Lung (tissue), 11 donors: ENCODE measurements at regions not wholly inside any gene's neighbourhood (a gene's known extent, or its start where the extent isn't known, plus 50 kb on each side); places are given as distances from the start of the nearest gene placed in this dataset.

Experiments used
- ATAC-seq: fragments of 200-7000 bp; cut with Tn5 transposase; one replicate; pipeline ENCODE4 v1.9.1; 2020; ENCODE audit warnings: moderate number of reproducible peaks; ENCODE audit not compliant: insufficient read depth, low FRiP score
- DNase-seq, 3 donors: peaks; one replicate each; pipeline ENCODE4 v3.0.0-alpha.2; 2013 to 2017
- H3K27ac ChIP-seq, 2 donors: one replicate each; pipeline ENCODE4 v1.5.1; 2013; ENCODE audit warnings: mild to moderate bottlenecking in 2 of 2, moderate library complexity in 2 of 2, control low read depth in 1 of 2, inconsistent platforms in 1 of 2, low read depth in 1 of 2, low read length in 1 of 2
- H3K27me3 ChIP-seq, 3 donors: one replicate each; pipeline ENCODE4 v1.5.1; 2013; ENCODE audit warnings: low read length in 2 of 3; ENCODE audit not compliant: control insufficient read depth in 3 of 3, insufficient read depth in 3 of 3
- H3K36me3 ChIP-seq, 4 donors: one replicate each; pipeline ENCODE4 v1.5.1; 2013; ENCODE audit warnings: low read length in 4 of 4, mild to moderate bottlenecking in 1 of 4, moderate library complexity in 1 of 4; ENCODE audit not compliant: control insufficient read depth in 4 of 4, insufficient read depth in 4 of 4
- H3K4me1 ChIP-seq, 5 donors: one replicate each; pipeline ENCODE4 v1.5.1; 2013; ENCODE audit warnings: low read length in 5 of 5, mild to moderate bottlenecking in 2 of 5, moderate library complexity in 1 of 5; ENCODE audit not compliant: control insufficient read depth in 5 of 5, insufficient read depth in 5 of 5
- H3K4me3 ChIP-seq: one replicate; pipeline ENCODE4 v1.5.1; 2013; ENCODE audit warnings: mild to moderate bottlenecking, control low read depth, moderate library complexity
- H3K9ac ChIP-seq, 2 donors: one replicate each; pipeline ENCODE4 v1.5.1; 2013; ENCODE audit warnings: low read length in 2 of 2, control low read depth in 1 of 2; ENCODE audit not compliant: insufficient read depth in 1 of 2
- H3K9me3 ChIP-seq, 4 donors: one replicate each; pipeline ENCODE4 v1.5.1; 2013; ENCODE audit warnings: low read length in 3 of 4, mild to moderate bottlenecking in 1 of 4, moderate library complexity in 1 of 4; ENCODE audit not compliant: control insufficient read depth in 4 of 4, insufficient read depth in 3 of 4
- WGBS, 2 donors: extraction: QIAGEN DNeasy Blood & Tissue Kit; methylation state at CpG; one replicate each; pipeline ENCODE4 v1.1.7; 2013; 5-methylcytosine and 5-hydroxymethylcytosine counted together
- TF ChIP-seq, protein P1 (sequence below): IDR thresholded peaks from 2 replicates; pipeline ENCODE4 v1.5.1; 2012; ENCODE audit warnings: mild to moderate bottlenecking; ENCODE audit errors: control extremely low read depth, extremely low read depth
- donor health status: control.
- donor health status: control.
- donor health status: Bipolar disorder and iron deficiency.
- donor health status: healthy.
- donor health status: DM: yes; HTN: yes; CAD: no.

DNA sequence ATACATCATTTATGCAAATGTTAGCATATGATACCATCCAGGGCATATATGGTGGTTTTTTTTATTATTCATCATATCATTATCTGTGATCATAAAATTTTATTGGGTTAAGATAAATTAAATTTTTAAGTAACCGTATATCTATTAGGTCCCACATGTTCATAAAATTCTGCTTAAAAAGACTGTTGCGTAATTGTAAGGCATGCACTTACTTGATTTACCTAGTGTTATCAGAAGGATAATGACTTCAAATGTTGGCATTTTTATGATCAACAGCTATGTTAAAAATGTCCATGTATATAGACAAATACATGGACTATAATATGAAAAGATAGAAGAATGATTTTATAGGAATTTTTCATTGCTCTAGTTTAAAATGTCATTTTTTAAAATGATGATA lies 1625.5 kb upstream of the CELF4 start:
- DNase-seq (no peak), ATAC-seq (no peak)
- Histone ChIP-seq H3K36me3 (no peaks in the 10 kb centered on the region), H3K9me3 (no peaks in the 10 kb centered on the region), H3K4me3 (no peak overlapping the region), H3K27ac (no peak overlapping the region), H3K4me1 (no peaks in the 10 kb centered on the region), H3K27me3 (no peaks in the 10 kb centered on the region), H3K9ac (no peak overlapping the region)
- WGBS, 2 donors = 94 to 95% methylated on average over 2 of the region's 2 CpGs
- TF ChIP-seq, protein P1, sequence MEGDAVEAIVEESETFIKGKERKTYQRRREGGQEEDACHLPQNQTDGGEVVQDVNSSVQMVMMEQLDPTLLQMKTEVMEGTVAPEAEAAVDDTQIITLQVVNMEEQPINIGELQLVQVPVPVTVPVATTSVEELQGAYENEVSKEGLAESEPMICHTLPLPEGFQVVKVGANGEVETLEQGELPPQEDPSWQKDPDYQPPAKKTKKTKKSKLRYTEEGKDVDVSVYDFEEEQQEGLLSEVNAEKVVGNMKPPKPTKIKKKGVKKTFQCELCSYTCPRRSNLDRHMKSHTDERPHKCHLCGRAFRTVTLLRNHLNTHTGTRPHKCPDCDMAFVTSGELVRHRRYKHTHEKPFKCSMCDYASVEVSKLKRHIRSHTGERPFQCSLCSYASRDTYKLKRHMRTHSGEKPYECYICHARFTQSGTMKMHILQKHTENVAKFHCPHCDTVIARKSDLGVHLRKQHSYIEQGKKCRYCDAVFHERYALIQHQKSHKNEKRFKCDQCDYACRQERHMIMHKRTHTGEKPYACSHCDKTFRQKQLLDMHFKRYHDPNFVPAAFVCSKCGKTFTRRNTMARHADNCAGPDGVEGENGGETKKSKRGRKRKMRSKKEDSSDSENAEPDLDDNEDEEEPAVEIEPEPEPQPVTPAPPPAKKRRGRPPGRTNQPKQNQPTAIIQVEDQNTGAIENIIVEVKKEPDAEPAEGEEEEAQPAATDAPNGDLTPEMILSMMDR = no peak

DNA sequence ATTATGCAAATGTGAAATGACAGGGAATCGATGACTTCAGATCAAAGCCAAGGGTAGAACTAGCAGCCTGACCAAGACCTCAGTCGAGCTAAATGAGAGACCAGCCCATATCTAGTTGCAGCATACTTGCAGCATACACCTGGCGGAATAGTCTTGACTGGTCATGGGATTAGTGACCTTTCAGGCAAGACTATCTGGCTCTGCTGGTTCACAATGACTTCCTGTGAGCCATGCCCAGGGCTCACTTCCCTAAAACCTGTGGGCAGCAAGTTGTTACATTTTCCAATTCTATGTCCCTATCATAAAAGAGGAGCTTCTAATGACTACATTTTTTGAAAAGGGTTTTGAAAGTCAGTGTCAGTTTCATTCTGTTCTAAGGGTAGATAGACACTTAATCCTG lies 1624.9 kb upstream of the CELF4 start:
- Histone ChIP-seq H3K27ac (no peak overlapping the region), H3K27me3 (no peaks in the 10 kb centered on the region), H3K36me3 (no peaks in the 10 kb centered on the region), H3K9ac (no peak overlapping the region), H3K9me3 (no peaks in the 10 kb centered on the region), H3K4me3 (no peak overlapping the region), H3K4me1 (no peaks in the 10 kb centered on the region)
- TF ChIP-seq, protein P1 = no peak
- ATAC-seq = no peak
- WGBS, 2 donors = 69 to 74% methylated on average over 3 of the region's 3 CpGs
- DNase-seq = no peak

DNA sequence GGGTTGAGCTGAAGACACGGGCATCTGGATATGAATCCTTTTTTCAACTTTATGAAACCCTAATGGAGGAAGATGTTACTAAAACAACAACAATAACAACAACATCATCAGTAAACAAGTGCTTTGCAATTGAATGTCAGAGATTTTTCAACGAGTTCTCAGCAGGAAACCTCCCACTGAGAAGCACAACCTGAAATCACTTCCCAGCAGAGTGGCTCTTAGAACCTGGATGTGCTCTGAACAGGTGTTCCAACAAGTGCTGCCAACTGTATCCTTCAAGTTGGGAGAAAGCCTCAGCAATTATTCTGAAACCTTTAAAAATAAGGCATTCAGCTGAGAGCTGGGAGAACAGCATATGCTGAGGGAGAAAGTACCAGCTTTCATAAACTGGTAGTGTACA lies 1622.7 kb upstream of the CELF4 start:
- no peaks in the 10 kb centered on the region for H3K9me3 ChIP-seq

DNA sequence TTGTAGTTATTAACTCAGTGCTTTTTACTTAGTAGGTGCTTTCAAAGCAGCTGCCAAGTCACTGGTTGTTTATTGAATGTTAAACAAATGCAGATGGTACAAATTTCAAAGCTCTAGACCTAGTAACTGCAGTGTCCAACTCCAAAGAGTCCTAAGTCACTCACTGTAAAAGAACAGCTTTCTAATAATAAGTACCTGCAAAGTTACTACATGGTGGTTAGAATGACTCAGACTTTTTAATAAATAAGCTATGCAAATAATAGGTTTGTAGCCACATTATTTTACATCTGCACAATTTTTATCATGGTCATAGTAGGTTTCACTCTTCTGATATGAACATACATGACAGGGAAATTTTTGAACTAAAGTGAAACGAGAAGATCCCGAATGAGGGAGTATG lies 1620.4 kb upstream of the CELF4 start:
- DNase-seq (no peak), ATAC-seq (no peak)
- Histone ChIP-seq H3K27ac (no peak overlapping the region), H3K4me1 (peaks cover 0 to 3% (median 0%) of the 10 kb centered on the region in 5 donors), H3K9ac (no peak overlapping the region), H3K27me3 (no peaks in the 10 kb centered on the region), H3K9me3 (no peaks in the 10 kb centered on the region), H3K36me3 (no peaks in the 10 kb centered on the region), H3K4me3 (no peak overlapping the region)
- TF ChIP-seq, protein P1 = no peak
- 97 to 98% methylated on average over 2 of the region's 2 CpGs for WGBS, 2 donors

More for the DNA sequence above, 1622.7 kb upstream of the CELF4 start:
- WGBS, 2 donors = 70 to 83% methylated on average over 2 of the region's 2 CpGs
- no peaks in the 10 kb centered on the region for H3K27me3 ChIP-seq
- H3K27ac ChIP-seq = no peak overlapping the region
- no peak overlapping the region for H3K4me3 ChIP-seq
- ATAC-seq (no peak), DNase-seq (no peak)
- TF ChIP-seq, protein P1 = no peak
- no peak overlapping the region for H3K9ac ChIP-seq
- no peaks in the 10 kb centered on the region for H3K36me3 ChIP-seq
- peaks cover 0 to 3% (median 0%) of the 10 kb centered on the region in 5 donors for H3K4me1 ChIP-seq
